Fibroblast of villous mesenchyme (primary cell): ENCODE measurements at regions not wholly inside any gene's neighbourhood (a gene's known extent, or its start where the extent isn't known, plus 50 kb on each side); places are given as distances from the start of the nearest gene placed in this dataset.

Source experiments
- DNase-seq: peaks from one replicate; pipeline ENCODE4 v3.0.0-alpha.2; 2010; ENCODE audit warnings: low read depth
- H3K4me3 ChIP-seq: 2 replicates; pipeline ENCODE4 v1.5.1; 2011; ENCODE audit warnings: low read depth, mild to moderate bottlenecking, low read length
- TF ChIP-seq, protein P1 (sequence below): IDR thresholded peaks from 2 replicates; pipeline ENCODE4 v1.5.1; 2012; ENCODE audit warnings: low read depth, mild to moderate bottlenecking, low read length; ENCODE audit not compliant: insufficient read depth

DNA sequence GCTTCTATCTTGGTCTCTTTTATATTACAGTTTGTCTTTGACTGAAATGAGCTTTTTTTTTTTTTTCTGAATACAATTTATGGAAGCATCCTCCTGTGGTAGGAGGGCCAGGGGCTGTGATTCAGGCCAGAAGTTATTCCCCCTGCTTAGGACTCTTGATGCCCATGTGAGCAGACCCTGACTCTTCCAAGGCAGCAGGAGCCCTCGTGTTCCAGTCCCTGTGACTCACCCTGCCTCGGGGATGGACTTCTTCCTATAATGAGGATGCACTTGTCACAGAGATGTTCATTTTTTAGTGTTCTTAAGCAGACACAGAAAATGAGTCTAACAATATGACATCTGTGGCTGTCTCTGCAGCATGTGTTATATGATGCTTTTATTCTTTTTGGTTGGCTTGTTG is 1293.7 kb upstream of the AUTS2 start:
- no peak overlapping the region for H3K4me3 ChIP-seq
- TF ChIP-seq, protein P1, sequence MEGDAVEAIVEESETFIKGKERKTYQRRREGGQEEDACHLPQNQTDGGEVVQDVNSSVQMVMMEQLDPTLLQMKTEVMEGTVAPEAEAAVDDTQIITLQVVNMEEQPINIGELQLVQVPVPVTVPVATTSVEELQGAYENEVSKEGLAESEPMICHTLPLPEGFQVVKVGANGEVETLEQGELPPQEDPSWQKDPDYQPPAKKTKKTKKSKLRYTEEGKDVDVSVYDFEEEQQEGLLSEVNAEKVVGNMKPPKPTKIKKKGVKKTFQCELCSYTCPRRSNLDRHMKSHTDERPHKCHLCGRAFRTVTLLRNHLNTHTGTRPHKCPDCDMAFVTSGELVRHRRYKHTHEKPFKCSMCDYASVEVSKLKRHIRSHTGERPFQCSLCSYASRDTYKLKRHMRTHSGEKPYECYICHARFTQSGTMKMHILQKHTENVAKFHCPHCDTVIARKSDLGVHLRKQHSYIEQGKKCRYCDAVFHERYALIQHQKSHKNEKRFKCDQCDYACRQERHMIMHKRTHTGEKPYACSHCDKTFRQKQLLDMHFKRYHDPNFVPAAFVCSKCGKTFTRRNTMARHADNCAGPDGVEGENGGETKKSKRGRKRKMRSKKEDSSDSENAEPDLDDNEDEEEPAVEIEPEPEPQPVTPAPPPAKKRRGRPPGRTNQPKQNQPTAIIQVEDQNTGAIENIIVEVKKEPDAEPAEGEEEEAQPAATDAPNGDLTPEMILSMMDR = no peak
- no peak for DNase-seq

DNA sequence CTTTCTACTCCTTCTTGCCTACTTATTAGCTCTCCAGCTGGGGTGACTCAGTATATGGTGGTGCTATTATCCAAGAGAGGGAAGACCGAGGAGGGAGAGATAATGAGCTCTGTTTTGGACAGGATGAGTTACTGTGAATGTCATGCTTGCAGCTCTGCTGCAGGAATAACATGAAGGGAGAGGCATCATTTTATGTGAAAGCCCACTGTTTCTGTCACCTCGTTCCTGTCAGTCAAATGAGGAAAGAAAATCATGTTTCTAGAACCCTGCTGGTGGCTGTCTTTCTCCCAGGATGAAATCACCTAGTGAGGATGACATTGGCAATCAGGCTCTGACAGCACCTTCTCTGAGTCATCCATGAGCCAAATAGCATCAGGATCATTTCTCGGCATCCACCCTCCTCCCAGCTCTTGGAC is 1291.6 kb upstream of the AUTS2 start:
- no peak overlapping the region for H3K4me3 ChIP-seq
- TF ChIP-seq, protein P1 = no peak
- no peak for DNase-seq

GRCh38 chr7:68309271-68309670 is 1289.0 kb upstream of the AUTS2 start:
- TF ChIP-seq, protein P1 = no peak
- no peak for DNase-seq
- H3K4me3 ChIP-seq = no peak overlapping the region

GRCh38 chr7:68309806-68310205 is 1288.5 kb upstream of the AUTS2 start:
- H3K4me3 ChIP-seq = no peak overlapping the region
- no peak for DNase-seq
- TF ChIP-seq, protein P1 = no peak

DNA sequence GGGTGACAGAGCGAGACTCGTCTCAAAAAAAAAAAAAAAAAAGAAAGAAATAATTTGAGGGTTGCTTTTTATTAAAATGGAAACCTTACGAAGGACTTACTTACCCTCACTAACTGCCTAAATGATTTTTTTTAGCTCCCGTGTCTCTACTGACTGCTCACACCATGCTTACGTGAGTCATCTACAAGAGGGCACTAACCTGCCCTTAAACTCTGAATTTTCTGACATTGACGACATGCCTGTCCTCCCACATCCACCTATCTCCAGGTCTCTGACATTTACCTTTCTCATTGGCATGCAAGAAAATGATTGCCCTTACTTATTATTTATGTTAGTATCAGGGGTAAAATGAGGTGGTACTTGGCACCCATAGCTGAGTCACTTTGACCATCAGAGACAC is 1286.3 kb upstream of the AUTS2 start:
- H3K4me3 ChIP-seq = no peak overlapping the region
- TF ChIP-seq, protein P1 = no peak
- no peak for DNase-seq

GRCh38 chr7:68313806-68314205 is 1284.5 kb upstream of the AUTS2 start:
- TF ChIP-seq, protein P1 = no peak
- H3K4me3 ChIP-seq = no peak overlapping the region
- no peak for DNase-seq

DNA sequence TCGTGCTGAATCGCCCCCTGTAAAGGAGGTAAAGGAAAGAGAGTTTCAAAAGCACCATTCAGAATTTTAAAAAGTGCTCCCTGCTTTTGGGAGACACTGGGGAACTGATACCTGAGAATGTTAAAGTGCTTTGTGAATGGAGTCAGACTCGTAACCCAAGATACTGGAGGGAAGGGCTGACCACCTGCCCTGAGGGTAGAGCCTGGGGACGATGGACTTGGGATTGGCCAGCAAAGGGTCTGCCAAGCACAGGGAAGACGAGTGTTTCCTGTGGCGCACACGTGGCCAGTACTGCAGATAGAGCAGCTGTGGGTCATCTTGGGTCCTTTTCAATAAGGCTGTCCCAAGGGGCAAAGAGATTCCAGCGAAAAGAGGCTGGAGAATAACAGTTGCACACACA is 1284.1 kb upstream of the AUTS2 start:
- H3K4me3 ChIP-seq = no peak overlapping the region
- no peak for DNase-seq
- TF ChIP-seq, protein P1 = no peak
